Activated CD4-positive, alpha-beta memory T cell treated with anti-CD3 and anti-CD28 coated beads, Interleukin-2, amount 10 ng/mL, durations not matched to agents 7 days and 5 days (primary cell): ENCODE measurements at regions not wholly inside any gene's neighbourhood (a gene's known extent, or its start where the extent isn't known, plus 50 kb on each side); places are given as distances from the start of the nearest gene placed in this dataset.

ENCODE experiments used
- CTCF ChIA-PET: fragments of 350-600 bp; sonication (Branson Sonifier 250); formaldehyde crosslinking; loops from one replicate; lab custom pipeline; 2021; ENCODE audit warnings: antibody characterized with exemption, inconsistent platforms; lab: Charles Lee
- POLR2A ChIA-PET: fragments of 350-600 bp; sonication (Branson Sonifier 250); formaldehyde crosslinking; loops from one replicate; lab custom pipeline; 2021; ENCODE audit warnings: antibody characterized with exemption; lab: Charles Lee
- DNase-seq: peaks from one replicate; pipeline ENCODE4 v3.0.0-alpha.2; 2020
- H3K27ac Mint-ChIP-seq: one replicate; pipeline ENCODE4 v1.8.0; 2021; ENCODE audit warnings: mild to moderate bottlenecking, mixed read lengths
- H3K27me3 Mint-ChIP-seq: one replicate; pipeline ENCODE4 v1.8.0; 2021; ENCODE audit warnings: mixed read lengths
- H3K36me3 Mint-ChIP-seq: one replicate; pipeline ENCODE4 v1.8.0; 2021; ENCODE audit warnings: low read depth, mixed read lengths
- H3K4me1 Mint-ChIP-seq: one replicate; pipeline ENCODE4 v1.8.0; 2021; ENCODE audit warnings: mixed read lengths
- H3K4me3 Mint-ChIP-seq: one replicate; pipeline ENCODE4 v1.8.0; 2021; ENCODE audit warnings: mild to moderate bottlenecking, mixed read lengths
- H3K9me3 Mint-ChIP-seq: one replicate; pipeline ENCODE4 v1.8.0; 2021; ENCODE audit warnings: mixed read lengths

DNA sequence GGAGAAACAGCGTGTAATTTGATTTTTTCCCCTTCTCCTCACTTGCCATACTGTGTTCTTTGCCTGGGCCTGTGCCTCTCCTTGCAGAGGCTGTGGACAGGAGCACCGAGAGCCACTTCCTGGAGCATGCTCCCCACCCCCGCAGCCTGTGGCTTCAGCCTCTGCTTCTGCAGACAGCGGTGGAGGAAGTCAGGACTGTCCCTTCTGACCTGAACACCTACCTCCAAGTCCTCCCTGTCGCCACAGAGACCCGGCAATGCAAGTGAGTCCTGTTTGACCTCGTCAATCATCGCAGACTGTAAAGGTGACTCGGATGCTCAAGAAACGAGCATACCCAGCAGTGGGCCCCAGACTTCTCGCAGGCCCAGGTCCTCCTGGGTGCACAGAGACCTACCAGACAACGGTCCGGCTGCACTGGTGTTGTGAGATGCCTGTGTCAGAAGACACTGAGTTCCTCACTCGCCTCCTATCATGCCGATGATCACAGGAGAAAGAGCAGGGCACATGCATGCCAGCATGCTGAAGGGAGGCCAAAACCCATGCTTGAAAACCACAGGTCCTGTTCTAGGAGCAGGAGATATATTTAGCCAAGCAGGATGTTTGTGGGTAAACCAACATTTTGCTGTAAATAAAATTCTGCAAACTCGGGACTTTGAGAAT is 198.8 kb downstream of the AUH start:
- CTCF ChIA-PET, result interaction anchor here (0.7 to 4.1 kb wide), 10 partner anchors 12 to 262 kb away, joined by 3 to 32 read pairs (median 6); partner anchors contain the start of gene AUH
- Mint-ChIP-seq H3K9me3 (peaks cover under 1% of the 10 kb centered on the region), H3K4me1 (peaks cover 83% of the 10 kb centered on the region), H3K4me3 (peak overlapping the region; percentile 88), H3K36me3 (peaks cover 59% of the 10 kb centered on the region), H3K27me3 (no peaks in the 10 kb centered on the region), H3K27ac (peak overlapping the region; percentile 94)
- DNase-seq, result peak; percentile 81
- POLR2A ChIA-PET, result interaction anchor here (0.6 to 10.6 kb wide), 30 partner anchors 13 to 266 kb away, joined by 3 to 346 read pairs (median 8); partner anchors contain the start of genes AUH and NFIL3

DNA sequence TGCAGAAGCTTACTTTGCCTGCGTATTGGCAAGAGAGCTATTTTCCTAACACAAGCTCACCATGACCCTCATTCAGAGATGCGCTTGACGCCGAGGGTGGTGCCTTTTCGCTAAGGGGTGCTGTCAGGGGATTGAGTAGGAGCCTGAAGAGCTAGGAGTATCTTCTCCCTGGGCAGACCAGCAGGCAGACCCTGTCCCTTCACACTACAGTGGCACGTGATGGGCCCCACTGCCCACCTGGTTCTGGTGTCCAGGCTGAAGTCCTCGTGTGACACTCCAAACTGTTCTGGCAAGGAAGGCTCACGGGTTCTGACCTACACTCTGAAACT is 198.3 kb downstream of the AUH start:
- Mint-ChIP-seq H3K27me3 (no peaks in the 10 kb centered on the region), H3K4me3 (peak overlapping the region; percentile 88), H3K4me1 (peaks cover 83% of the 10 kb centered on the region), H3K27ac (peak overlapping the region; percentile 94), H3K9me3 (peaks cover 5% of the 10 kb centered on the region), H3K36me3 (peaks cover 58% of the 10 kb centered on the region)
- CTCF ChIA-PET, result interaction anchor here (0.9 to 4.1 kb wide), 9 partner anchors 12 to 261 kb away, joined by 3 to 32 read pairs (median 6); partner anchors contain the start of gene AUH
- POLR2A ChIA-PET, result interaction anchor here (0.7 to 10.6 kb wide), 27 partner anchors 13 to 265 kb away, joined by 3 to 346 read pairs (median 9); partner anchors contain the start of genes AUH and NFIL3
- DNase-seq, result no peak

DNA sequence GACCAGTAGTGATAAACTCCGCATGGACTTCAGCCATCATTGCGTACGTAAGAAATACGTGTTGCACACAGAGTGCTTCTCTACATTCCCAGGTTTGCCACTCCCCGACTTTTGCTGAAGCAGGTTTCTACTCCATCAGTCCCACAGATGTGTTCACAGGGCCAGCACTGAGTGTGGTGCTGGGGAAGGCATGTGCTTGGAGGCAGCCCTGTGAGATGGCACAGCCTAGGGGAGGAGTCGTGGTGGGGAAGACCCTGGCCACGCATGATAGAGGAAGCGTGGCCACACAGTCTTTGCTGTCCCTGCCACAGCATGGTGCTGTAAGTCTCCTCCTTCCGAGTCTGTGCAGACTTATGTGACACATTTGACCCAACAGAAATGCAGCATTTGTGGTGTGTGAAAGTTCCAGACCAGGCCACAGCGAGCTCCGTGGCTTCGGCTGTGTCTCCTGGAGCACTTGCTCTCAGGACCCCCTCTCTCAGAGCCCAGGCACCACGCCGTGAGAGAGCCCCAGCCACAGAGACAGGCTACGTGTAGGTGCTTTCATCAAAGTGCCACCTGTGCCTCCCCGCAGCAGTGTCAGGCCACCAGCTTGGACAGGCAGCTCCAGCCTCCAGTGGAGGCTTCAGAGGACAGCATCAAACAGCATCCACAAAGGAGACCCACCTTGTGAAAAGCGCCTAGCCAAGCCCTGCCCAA is 197.8 kb downstream of the AUH start:
- H3K4me3 Mint-ChIP-seq, result peak overlapping the region; percentile 88
- peaks cover 80% of the 10 kb centered on the region for H3K4me1 Mint-ChIP-seq
- CTCF ChIA-PET, result interaction anchor here (0.8 to 4.1 kb wide), 19 partner anchors 12 to 262 kb away, joined by 3 to 32 read pairs (median 4); partner anchors contain the start of gene AUH
- H3K27ac Mint-ChIP-seq, result peak overlapping the region; percentile 94
- POLR2A ChIA-PET, result interaction anchor here (0.7 to 10.6 kb wide), 29 partner anchors 13 to 265 kb away, joined by 3 to 346 read pairs (median 9); partner anchors contain the start of genes AUH and NFIL3
- H3K9me3 Mint-ChIP-seq, result peaks cover 5% of the 10 kb centered on the region
- H3K36me3 Mint-ChIP-seq, result peaks cover 56% of the 10 kb centered on the region
- DNase-seq, result peak; percentile 66
- H3K27me3 Mint-ChIP-seq, result no peaks in the 10 kb centered on the region
